NCI-H526 (cell line): ENCODE measurements at regions not wholly inside any gene's neighbourhood (a gene's known extent, or its start where the extent isn't known, plus 50 kb on each side); places are given as distances from the start of the nearest gene placed in this dataset.
A peak's percentile ranks its signal among the peaks of the same experiment; 100 is the strongest.
"Not testable (repeated sequence)": the region's sequence is repeated elsewhere in the genome, so short reads cannot be mapped to it uniquely, and the experiment has no call there.

Source experiments
- DNase-seq, 2 experiments: peaks; one replicate each; lab custom pipeline; 2025; lab: John Stamatoyannopoulos, UW

DNA sequence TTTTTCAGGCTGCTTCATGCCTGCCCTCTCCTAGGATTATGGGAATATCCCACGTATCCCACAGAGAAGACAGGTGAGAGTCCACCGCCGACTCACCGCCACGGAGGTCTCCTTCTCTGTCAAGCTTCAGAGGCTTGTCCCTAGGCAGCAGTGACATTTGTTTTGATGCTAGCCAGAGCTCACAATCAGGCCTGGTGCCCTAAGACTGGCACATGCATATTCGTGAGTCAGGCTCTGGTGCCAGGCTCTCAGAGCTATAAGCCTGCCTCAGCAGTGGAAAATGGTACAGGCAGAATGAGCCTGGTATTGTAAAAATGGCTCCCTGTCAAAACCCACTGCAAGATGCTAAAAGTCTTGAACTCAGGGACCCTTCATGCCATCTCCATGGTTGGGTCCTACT, 65.5 kb downstream of the RBMY1A1 start:
- no peak for DNase-seq

DNA sequence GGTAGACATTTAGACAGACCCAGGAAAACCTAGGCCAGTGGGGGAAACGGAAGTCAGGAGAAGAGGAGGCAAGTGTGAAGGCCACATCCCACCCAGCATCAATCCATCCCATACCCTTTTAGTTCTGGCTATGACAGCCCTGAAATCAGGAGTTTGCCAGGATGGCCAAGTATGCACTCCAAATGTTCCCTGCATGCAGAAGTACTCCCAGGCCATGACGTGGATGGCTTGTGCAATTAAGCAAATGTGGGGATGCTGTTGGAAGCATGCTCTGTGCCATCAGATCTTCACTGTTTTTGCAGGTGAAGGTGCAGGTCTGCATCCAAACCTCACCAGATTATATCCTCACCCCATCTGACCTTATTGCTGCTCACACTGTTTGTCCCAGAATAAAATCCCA, 66.8 kb downstream of the RBMY1A1 start:
- no peak for DNase-seq

DNA sequence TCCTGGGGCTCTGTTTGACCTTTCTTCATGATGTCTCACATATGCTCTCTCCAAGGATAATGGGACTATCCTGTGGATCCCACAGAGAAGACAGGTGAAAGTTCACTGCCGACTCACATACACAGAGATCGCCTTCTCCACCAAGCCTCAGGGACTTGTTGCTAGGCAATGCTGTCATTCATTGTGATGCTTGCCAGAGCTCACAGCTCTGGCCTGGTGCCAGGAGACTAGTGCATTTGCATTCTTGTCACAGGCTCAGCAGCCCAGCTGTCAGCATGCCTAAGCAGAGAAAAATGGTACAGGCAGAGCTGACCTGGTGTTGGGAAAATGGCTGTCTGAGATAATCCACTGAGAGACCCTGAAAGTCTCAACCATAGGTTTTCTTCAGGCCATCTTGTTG, 67.9 kb downstream of the RBMY1A1 start:
- peak; percentile 21 to 50 for DNase-seq

DNA sequence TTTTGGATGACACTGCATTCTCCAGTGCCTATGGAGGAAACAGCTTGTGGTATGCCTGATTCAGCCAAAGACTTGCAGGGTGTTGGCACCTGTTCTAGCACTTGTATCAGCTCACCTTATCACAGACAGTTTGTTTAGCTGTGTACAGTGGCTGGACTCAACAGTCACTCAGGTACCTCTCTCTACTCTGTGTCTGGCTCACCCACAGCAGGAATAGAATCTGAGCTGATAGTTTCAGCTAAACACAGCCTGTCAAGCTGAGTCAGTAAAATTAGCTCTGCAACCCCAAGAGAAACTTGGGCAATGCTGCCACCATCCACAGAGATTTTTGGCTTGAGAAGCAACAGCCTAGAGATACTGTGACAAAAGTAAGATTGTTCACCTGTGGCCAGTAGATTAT, 101.5 kb downstream of the RBMY1A1 start:
- no peak for DNase-seq

DNA sequence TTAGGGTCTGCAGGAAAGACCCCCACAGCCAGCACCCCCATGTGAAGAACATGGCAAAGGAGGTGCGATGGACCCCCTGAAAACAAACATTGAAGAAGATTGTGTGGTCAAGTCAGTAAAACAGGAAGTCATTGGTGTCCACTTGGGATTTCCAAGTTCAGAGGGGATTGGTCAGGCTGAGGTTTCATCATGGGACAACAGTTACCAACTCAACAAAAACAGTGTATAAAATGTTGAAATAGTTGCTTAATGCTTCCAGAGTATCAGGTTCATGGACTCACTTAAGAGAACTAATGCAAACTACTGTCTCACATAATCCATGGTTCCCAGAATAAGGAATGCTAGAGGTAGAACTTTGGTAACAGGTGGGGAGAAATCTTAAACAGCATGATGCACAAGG, 115.8 kb downstream of the RBMY1A1 start:
- DNase-seq: no peak

DNA sequence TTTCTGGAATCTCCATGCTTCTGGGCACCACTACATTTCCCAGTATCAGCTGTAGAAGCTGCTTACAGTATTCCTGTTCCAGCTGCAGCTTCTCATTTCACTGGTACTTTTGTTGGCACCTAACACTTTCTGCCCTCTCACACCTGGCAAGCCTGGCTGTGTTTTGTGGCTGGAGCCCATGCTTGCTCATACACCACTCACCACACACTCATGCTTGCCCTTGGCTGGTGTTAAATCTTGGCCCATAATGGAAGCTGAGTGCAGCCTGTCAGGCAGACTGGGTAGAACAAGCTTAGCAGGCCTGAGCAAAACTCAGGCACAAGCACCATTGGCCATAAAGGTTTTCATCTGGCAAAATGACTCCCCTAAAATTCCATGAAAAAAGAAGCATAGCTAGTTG, 124.4 kb downstream of the RBMY1A1 start:
- DNase-seq: not testable (repeated sequence)

DNA sequence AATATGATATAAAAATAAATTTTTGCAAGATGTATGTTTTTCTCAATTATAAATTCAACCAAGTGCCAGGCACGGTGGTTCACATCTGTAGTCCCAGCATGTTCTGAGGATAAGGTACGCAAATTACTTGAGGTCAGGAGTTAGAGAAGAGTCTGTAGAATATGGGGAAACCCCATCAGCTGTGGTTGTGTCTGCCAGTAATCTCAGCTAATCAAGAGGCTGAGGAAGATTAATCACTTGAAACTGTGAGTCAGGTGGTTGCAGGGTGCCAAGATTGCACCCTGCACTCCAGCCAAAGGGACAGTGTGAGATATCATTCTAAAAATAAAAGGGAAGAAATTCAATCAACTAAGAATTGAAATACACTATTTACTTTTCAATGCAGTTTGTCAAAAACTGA, 144.9 kb downstream of the RBMY1A1 start:
- not testable (repeated sequence) for DNase-seq

DNA sequence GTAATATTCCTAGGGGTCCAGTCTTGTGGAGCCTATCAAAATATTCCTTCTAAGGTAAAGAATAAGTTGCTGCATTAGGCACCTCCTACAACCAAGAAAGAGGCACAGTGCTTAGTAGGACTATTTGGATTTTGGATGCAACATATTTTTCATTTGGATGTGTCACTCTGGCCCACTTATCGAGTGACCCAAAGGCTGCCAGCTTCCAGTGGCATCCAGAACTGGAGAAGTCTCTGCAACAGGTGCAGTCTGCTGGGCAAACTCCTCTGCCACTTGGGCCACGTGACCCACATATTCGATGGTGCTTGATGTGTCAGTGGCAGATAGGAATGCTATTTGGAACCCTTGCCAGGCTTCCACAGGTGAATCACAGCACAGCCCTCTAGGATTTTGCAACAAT, 151.7 kb downstream of the RBMY1A1 start:
- not testable (repeated sequence) for DNase-seq

DNA sequence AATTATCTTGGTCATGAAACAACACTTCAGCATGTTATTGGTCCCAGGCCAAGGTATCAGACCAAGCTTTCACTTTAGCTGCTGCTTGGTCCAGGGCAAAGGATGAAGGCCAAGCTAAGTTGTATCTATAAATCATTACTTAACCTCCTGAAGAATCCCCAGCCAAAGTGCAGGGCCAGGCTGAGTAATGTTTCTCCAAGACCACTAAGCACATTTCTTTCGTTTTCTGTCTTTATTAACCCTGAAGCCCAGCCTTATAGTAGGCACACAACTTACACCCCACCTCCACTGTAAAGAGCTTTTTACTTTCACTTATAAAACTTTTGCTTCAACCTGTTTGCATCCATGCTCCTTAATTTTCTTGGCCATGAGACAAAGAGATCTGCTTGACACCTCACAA, 167.3 kb downstream of the RBMY1A1 start:
- DNase-seq: not testable (repeated sequence)

DNA sequence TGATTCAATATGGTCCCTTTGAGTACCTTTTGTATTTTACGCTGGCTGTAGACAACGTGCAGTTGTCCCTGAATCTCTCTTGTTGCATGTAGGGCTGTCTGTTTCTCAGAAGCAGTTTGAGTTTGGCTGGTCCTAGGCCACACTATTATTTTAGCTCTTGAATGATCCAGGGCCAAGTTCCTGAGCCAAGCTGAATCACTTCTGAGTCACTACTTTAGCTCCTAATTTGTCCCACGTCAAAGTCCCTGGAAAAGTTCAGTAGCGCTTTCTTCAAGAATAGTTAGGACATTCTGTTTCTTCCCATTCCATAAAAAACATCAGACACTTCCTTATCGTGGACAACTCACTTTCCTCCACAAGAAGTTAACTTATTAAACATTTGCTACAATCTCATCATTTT, 168.2 kb downstream of the RBMY1A1 start:
- DNase-seq: not testable (repeated sequence)

DNA sequence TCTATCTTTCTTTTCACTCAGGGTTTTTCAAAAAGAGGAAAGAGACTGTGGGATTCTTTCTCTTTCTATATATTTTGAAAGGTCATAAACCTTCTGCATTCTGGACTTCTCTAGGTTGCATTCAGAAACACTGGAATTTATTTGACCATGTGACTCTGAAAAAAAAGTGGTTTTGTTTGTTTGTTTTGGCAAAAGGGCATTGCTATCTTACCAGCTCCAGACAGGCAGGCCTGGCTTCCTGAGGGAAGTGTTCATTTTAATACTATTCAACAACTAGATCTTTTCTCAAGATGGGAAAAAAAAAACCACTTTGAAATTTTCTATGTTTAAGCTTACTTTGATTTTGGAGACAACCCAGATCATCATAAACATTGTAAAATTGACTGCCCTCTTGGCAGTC, 170.6 kb downstream of the RBMY1A1 start:
- DNase-seq: no peak

DNA sequence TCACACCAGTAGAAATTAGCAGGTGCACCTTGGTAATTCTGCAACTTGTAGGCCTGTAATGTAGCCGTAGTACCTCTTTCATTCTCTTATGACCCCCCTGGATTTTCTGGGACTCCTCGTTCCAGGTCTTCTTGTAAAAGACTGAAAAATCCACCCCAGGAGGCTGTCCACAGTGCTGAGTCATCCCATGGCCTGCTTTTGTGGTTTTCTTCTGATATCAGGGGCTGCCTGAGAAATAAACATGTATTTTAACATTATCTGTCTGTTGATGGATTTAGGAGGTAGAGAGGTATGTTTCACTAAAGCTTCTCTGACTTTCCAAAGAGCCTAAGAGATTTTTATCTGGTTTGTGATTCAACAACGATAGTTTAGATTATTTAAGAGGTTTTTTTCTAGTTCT, 171.9 kb downstream of the RBMY1A1 start:
- DNase-seq: not testable (repeated sequence)

DNA sequence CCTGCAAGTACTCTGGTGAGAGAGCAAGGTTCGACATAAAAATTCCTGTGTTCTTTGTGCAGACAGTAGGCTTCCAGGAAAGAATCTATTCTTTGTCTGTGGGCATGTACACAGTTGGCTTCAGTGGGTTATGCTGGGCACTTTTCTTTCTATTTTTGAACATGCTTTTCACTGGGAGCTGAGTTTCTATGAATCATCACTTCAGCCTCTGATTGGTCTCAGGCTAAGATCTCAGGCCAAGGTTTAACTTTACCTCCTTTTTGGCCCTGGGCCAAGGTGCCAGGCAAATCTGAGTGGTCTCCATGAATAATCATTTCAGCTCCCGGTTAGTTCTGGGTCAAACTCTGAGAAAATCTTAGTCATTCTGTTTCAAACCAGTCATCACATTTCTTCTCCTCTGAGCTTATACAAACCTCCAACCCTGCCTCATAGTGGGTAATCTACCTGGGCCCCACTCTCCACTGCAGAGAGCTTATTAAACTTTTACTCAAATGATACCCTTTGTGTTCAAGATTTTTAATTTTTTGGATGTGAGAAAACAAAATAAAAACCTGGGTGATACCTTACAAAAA, 158.8 kb downstream of the RBMY1D start:
- not testable (repeated sequence) for DNase-seq

DNA sequence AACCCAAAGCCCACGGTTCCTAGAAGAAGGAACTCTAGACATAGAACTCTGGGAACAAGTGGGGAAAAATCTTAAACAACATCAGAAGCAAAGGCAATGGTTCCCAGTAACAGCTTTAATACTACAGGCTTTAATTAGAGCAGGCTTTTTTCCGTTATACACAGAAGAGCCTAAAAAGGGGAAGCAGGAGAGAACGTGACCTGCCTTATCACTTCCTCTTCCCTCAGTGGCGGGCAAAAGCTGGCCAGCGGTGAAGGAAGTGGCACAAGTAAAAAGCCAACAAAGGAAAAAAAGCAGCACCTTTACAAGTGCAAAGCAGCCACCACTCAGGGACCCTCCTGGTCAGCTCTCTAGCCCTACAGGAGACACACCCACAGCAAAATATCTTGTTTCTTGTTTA, 149.3 kb downstream of the RBMY1D start:
- not testable (repeated sequence) for DNase-seq

DNA sequence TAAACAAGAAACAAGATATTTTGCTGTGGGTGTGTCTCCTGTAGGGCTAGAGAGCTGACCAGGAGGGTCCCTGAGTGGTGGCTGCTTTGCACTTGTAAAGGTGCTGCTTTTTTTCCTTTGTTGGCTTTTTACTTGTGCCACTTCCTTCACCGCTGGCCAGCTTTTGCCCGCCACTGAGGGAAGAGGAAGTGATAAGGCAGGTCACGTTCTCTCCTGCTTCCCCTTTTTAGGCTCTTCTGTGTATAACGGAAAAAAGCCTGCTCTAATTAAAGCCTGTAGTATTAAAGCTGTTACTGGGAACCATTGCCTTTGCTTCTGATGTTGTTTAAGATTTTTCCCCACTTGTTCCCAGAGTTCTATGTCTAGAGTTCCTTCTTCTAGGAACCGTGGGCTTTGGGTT, 134.1 kb downstream of the RBMY1D start:
- DNase-seq: not testable (repeated sequence)

DNA sequence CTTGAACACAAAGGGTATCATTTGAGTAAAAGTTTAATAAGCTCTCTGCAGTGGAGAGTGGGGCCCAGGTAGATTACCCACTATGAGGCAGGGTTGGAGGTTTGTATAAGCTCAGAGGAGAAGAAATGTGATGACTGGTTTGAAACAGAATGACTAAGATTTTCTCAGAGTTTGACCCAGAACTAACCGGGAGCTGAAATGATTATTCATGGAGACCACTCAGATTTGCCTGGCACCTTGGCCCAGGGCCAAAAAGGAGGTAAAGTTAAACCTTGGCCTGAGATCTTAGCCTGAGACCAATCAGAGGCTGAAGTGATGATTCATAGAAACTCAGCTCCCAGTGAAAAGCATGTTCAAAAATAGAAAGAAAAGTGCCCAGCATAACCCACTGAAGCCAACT, 126.5 kb downstream of the RBMY1D start:
- DNase-seq: not testable (repeated sequence)

DNA sequence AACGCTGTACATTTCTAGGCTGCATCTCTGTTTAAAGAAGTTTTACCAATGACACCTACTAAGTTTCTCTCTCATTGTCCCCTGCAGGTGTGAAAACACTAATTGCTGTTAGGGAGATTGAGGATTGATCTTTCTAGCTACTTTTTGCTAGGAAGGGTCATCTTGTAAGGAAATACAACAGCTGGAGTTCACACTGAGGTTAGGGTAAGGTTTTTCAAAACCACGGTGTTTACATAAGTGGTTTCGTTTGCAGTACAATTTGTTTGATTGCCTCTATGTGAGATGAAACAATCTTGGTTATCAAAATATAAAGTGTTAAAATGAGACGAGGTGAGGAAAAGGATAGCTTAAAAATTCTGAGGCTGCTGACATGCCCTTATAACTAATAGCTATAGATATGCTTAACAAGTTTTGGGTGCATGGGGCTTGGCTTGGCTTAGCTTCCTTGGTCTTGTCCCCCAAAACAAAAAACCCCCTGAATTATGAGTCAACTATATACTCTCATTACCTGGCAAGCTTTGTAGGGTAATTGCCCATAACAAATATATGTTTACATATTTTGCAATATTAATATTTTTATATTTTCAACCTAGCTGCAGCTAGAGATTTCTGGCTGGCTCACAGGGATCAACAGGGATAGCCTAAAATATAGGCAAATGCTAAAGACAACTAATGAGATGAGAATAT, 112.0 kb downstream of the RBMY1D start:
- not testable (repeated sequence) for DNase-seq

DNA sequence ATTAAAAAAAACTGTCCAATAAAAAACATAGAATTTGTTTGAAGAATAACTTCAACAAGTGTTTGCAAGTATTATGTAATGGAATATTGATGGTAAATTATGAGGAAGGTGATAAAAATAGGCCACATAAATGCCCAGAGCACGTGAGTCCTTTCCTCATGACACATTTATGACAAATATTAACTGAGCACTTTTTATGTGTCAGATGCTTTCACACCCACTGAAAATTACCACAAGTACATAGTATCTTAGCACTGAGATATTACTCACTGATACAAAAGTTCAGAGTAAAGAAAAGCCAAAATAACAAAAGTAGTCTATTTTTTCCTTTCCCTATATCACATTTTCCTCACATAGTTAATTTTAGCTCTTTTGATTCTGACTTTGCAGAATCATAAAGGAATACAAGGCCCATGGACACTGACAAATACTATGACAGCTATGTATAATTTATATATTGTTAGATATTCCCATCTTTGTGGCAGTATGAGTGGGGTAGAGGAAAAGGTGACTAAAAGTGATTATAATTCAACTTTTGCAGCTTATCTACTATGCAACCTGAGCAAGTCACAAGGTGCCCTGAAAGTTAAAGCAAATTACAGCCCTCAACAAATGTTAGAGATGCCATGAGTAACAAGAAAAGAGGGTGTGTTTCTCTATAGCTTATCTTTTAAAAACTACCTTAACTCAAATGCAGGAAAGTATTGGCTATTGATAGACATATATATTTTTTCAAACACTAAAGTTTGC, 80.7 kb downstream of the RBMY1D start:
- DNase-seq: no peak

DNA sequence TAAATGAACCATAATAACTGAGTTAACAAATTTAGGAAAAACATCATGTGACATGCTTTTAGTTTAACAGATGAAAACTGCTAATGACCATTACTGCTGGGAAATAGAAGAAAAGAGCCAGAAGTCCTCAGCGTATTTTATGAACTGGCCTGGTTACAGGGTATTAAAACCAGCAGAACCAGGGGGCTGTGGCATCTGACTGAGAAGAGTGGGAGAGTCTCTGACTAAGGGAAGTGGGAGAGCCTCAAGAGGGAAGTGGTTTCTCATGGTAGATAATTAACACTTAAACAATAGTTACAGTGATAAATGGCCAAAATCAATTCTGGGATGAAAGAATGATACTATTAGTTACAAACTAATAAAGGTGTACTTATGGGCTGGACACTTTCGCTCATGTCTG, 79.8 kb downstream of the RBMY1D start:
- DNase-seq: no peak

DNA sequence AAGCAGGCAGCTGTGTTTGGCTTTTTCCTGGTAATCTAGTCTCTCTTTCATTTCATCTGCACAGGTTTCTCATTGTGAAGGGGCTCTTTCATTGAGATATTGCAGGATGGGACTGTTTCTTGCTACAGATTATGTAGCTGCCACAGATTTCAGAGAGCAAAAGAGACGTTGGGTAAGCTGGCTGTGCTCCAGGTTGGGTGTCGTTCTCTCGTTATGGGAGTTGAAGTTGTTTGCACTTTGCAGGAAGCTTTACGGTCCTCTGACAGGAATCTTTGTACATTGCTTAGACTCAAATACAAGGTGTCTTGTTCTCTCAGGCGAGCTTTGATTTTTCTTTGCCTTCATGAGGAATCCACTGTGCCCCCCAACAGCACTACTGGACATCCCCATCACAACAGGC, 72.4 kb downstream of the RBMY1D start:
- DNase-seq: no peak

DNA sequence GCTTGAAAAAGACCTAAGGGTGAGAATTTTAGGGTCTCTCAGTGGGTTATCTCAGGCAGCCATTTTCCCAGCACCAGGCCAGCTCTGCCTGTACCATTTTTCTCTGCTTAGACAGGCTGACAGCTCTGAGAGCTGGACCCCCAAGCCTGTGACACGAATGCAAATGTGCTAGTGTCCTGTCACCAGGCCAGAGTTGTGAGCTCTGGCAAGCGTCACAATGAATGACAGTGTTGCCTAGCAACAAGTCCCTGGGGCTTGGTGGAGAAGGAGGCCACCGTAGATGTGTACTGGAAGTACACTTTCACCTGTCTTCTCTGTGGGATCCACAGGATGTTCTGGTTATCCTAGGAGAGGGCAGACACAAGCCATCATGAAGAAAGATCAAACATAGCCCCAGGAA, 66.7 kb downstream of the RBMY1D start:
- no peak for DNase-seq
